ENCODE measurements at regions not wholly inside any gene's neighbourhood (a gene's known extent, or its start where the extent isn't known, plus 50 kb on each side); places are given as distances from the start of the nearest gene placed in this dataset.

DNA sequence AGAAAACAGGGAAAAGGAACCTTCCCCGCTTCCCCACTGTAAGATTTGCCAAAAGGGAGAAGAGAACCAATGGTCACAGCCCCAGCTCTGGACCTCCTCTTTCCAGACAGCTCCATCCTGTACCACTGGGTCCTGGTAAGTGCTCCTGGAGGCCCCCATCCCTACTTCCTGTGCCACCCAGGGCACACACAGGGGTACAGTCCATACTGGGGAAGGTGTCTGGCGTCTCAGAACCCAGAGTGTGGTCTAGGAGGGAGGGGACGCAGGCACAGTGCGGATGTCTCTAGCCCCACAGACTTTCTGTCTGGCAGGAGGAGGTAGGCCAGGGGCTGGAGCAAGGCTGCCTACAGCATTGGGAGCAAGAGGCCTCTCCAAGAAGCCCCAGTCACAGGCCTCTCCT, 213.3 kb upstream of the IGFBP3 start:
- Histone ChIP-seq H3K9me3 (ENCODE audit: control insufficient read depth, insufficient read depth, low read length) (no peaks in the 10 kb centered on the region), H3K4me1 (ENCODE audit: control insufficient read depth, insufficient read depth, low read length) (no peaks in the 10 kb centered on the region), H3K4me3 (ENCODE audit: low read depth, low read length) (no peak overlapping the region), H3K36me3 (ENCODE audit: control insufficient read depth, insufficient read depth, low read length) (no peaks in the 10 kb centered on the region), H3K9ac (ENCODE audit: low read depth, low read length) (no peak overlapping the region), H3K27me3 (ENCODE audit: control insufficient read depth, insufficient read depth, low read length) (no peaks in the 10 kb centered on the region)

DNA sequence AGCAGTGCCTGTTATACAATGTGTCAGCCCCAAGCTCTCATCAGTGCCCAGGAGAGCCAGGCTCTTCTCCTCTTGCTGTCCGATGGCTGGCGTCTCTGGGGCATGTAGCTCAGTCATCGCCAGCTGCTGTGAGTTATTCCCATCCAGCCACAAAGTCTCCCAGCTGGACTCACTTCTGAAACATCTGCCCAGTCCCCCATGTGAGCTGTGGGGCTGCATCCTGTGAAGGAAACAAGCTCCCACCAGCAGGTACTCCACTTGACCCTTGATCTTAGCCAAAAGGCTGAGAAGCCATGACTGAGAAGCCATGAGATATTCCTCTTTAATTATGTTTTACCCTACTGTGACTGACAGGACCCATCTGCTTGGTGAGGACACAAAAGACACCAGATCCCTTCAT, 212.7 kb upstream of the IGFBP3 start:
- no peak overlapping the region for H3K9ac ChIP-seq (ENCODE audit: low read depth, low read length)
- no peaks in the 10 kb centered on the region for H3K36me3 ChIP-seq (ENCODE audit: control insufficient read depth, insufficient read depth, low read length)
- H3K9me3 ChIP-seq (ENCODE audit: control insufficient read depth, insufficient read depth, low read length) = no peaks in the 10 kb centered on the region
- H3K4me3 ChIP-seq (ENCODE audit: low read depth, low read length) = no peak overlapping the region
- H3K27me3 ChIP-seq (ENCODE audit: control insufficient read depth, insufficient read depth, low read length) = no peaks in the 10 kb centered on the region
- H3K4me1 ChIP-seq (ENCODE audit: control insufficient read depth, insufficient read depth, low read length) = no peaks in the 10 kb centered on the region

DNA sequence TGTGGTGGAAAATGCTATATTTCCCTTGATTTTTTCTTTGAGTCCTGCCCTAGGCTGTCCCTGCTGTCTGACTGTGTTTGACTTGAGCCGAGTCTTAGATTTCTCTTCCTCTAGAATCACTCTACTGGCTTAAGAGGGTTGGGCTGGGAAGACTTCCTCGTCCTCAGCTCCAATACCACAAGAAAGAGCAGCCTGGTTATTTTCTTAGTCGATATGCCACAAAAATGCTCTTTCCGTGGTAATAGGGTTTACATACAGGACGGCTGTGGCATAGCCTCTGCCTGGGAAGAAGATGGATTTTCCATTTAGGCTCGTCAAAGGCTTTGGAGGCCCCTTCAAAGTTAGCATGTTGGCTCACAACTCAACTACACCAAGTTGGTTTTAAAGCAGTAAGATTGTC, 212.0 kb upstream of the IGFBP3 start:
- Histone ChIP-seq H3K36me3 (ENCODE audit: control insufficient read depth, insufficient read depth, low read length) (no peaks in the 10 kb centered on the region), H3K4me1 (ENCODE audit: control insufficient read depth, insufficient read depth, low read length) (no peaks in the 10 kb centered on the region), H3K27me3 (ENCODE audit: control insufficient read depth, insufficient read depth, low read length) (no peaks in the 10 kb centered on the region), H3K4me3 (ENCODE audit: low read depth, low read length) (no peak overlapping the region), H3K9me3 (ENCODE audit: control insufficient read depth, insufficient read depth, low read length) (no peaks in the 10 kb centered on the region), H3K9ac (ENCODE audit: low read depth, low read length) (no peak overlapping the region)

DNA sequence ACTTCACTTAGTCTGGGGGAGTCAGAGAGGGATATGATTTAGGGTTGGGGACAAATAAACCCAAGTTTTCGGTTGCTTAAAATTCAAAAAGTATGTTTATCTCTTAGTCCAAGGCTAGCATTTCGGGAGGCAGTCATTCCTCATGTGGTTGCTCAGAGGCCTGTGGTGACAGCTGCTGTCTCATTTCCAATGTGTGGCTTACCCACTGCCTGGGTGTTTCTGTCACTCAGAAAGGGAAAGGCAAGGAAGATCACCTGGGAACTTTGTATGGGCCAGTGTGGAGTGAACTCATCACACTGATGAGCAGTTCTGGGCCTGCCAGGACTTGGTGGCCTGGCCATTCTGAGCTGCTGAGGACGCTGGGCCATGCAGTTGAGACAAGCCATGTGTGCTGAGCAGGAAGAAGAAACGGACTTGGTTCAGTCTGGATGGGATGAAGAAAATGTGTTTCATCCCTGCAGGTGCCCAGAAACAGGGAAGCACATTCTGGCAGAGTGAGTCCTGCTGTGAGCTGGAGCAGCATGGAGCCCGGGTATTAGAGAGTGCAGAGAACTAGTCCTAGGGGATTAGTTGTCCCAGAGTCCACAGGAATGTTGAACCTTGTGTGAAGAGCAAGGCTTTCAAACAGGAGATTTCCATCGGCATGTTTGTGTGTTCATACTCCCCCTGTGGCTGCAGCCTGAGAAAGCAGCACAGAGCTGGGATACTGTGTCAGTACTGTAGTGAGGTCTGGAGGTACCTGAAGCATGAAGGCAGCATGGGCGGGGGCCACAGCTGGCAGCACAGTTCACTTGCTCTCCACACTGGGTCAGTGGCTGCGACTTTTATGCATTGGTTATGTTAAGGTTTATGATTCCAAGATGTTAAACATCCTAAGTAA, 211.1 kb upstream of the IGFBP3 start:
- Histone ChIP-seq H3K9me3 (ENCODE audit: control insufficient read depth, insufficient read depth, low read length) (no peaks in the 10 kb centered on the region), H3K9ac (ENCODE audit: low read depth, low read length) (no peak overlapping the region), H3K4me1 (ENCODE audit: control insufficient read depth, insufficient read depth, low read length) (no peaks in the 10 kb centered on the region), H3K27me3 (ENCODE audit: control insufficient read depth, insufficient read depth, low read length) (no peaks in the 10 kb centered on the region), H3K4me3 (ENCODE audit: low read depth, low read length) (no peak overlapping the region), H3K36me3 (ENCODE audit: control insufficient read depth, insufficient read depth, low read length) (no peaks in the 10 kb centered on the region)

DNA sequence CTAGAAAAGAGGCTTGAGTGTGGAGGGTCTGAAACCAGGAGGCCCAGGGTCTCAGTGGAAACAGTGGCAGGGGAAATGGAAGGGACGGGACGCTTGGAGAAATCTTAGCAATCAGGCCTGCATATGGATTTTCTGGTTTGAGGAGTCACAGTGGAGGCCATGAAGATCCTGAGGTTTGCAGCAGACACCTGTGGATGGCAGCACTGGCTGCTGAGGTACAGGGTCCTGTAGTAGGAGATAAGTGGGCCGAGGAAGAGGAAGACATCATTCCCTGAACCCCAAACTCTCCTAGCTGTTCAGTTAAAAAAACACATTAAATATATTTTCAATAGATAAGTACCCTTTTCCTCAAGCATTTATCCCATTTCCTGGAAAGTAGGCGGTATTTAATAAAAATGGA, 208.8 kb upstream of the IGFBP3 start:
- Histone ChIP-seq H3K4me1 (ENCODE audit: control insufficient read depth, insufficient read depth, low read length) (no peaks in the 10 kb centered on the region), H3K9ac (ENCODE audit: low read depth, low read length) (no peak overlapping the region), H3K4me3 (ENCODE audit: low read depth, low read length) (no peak overlapping the region), H3K27me3 (ENCODE audit: control insufficient read depth, insufficient read depth, low read length) (no peaks in the 10 kb centered on the region), H3K9me3 (ENCODE audit: control insufficient read depth, insufficient read depth, low read length) (no peaks in the 10 kb centered on the region), H3K36me3 (ENCODE audit: control insufficient read depth, insufficient read depth, low read length) (no peaks in the 10 kb centered on the region)

DNA sequence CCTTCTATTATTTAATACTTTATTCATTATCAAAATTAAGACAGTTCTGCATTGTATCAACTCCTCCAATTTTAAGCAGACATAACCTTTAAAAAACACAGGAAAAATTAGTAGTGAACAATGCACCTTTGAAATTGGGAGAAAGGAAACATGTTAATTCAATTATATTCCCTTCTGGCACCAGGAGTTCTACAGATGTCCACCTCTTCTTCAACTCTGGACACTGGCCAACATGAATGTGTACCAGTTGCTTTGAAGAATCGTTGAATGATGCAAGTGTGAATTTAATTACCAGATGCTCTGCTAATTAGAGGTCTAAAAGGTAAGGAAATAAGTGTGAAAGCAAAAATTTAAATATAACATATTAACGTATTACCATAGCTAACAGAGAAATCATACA, 206.7 kb upstream of the IGFBP3 start:
- H3K9me3 ChIP-seq (ENCODE audit: control insufficient read depth, insufficient read depth, low read length) = no peaks in the 10 kb centered on the region
- H3K9ac ChIP-seq (ENCODE audit: low read depth, low read length) = no peak overlapping the region
- no peaks in the 10 kb centered on the region for H3K36me3 ChIP-seq (ENCODE audit: control insufficient read depth, insufficient read depth, low read length)
- H3K4me1 ChIP-seq (ENCODE audit: control insufficient read depth, insufficient read depth, low read length) = no peaks in the 10 kb centered on the region
- no peak overlapping the region for H3K4me3 ChIP-seq (ENCODE audit: low read depth, low read length)
- H3K27me3 ChIP-seq (ENCODE audit: control insufficient read depth, insufficient read depth, low read length) = no peaks in the 10 kb centered on the region

DNA sequence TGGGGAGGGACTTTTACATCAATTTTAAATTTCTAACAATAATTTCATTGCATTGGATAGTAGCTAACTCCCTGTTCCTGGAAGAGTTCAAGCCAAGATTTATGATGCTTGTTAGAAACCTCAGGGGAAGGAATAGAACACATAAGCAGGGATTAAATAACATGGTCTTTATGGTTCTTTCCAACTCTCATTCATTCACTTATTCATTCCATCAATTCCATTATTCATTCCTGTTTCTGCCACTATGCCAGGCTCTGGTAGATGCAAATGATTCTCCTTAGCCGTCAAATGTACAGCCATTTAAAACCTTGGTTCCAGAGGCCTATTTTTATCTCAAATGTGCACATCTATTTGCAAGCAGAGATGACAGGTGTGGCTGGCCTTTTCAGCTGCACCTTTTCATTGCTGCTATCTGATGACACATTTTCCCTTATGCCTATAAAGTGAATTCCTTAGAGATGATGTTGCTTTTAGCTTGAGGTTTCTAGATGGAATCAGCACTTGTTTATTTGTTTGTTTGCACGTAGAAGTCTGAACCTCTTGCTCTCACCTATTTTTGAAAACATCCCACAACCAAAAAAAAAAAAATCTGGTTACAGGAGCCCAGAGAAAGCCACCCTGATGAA, 205.7 kb upstream of the IGFBP3 start:
- Histone ChIP-seq H3K36me3 (ENCODE audit: control insufficient read depth, insufficient read depth, low read length) (no peaks in the 10 kb centered on the region), H3K4me1 (ENCODE audit: control insufficient read depth, insufficient read depth, low read length) (no peaks in the 10 kb centered on the region), H3K9me3 (ENCODE audit: control insufficient read depth, insufficient read depth, low read length) (no peaks in the 10 kb centered on the region), H3K4me3 (ENCODE audit: low read depth, low read length) (no peak overlapping the region), H3K9ac (ENCODE audit: low read depth, low read length) (no peak overlapping the region), H3K27me3 (ENCODE audit: control insufficient read depth, insufficient read depth, low read length) (no peaks in the 10 kb centered on the region)

DNA sequence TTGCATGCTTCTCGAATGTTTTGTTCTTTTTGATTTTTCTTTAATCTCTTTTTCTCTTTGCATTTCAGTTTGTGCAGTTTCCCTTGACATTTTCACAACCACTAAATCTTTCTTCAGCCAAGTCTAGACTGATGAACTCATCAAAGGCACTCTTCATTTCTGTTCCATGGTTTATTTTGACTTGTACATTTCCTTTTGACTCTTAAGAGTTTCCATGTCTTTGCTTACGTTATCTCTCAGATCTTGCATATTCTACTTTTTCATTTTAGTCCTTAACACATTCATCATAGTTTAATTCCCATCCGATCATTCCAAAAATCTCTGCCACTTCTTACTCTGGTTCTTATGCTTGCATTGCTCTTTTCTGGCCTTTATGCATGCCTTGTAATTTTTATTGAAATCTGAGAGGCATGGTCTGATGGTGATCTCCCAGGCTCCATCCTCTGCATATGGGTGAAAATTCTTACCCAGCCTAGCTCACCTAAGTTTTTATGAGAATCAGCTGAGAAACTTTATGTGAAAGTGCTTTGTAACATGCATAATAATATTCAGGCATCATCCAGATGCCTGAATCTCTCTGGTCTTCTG, 202.8 kb upstream of the IGFBP3 start:
- H3K4me3 ChIP-seq (ENCODE audit: low read depth, low read length) = no peak overlapping the region
- no peaks in the 10 kb centered on the region for H3K4me1 ChIP-seq (ENCODE audit: control insufficient read depth, insufficient read depth, low read length)
- H3K27me3 ChIP-seq (ENCODE audit: control insufficient read depth, insufficient read depth, low read length) = no peaks in the 10 kb centered on the region
- H3K36me3 ChIP-seq (ENCODE audit: control insufficient read depth, insufficient read depth, low read length) = no peaks in the 10 kb centered on the region
- H3K9ac ChIP-seq (ENCODE audit: low read depth, low read length) = no peak overlapping the region
- no peaks in the 10 kb centered on the region for H3K9me3 ChIP-seq (ENCODE audit: control insufficient read depth, insufficient read depth, low read length)

DNA sequence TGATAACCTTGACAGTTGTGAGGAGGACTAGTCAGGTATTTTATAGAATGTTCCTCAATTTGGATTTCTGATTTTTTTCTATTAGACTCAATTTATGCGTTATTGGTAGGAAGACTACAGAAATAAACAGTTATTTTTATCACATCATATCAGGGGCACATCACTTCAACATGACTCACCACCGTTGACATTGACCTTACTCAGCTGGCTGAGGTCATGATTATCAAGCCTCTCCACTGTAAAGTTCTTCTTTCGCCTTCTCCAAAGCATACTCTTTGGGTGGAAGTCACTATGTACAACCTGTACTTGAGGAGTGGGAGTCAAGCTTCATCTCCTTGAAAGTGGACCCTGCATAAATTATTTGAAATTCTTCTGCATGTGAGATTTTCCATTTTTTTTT, 194.3 kb upstream of the IGFBP3 start:
- H3K27me3 ChIP-seq (ENCODE audit: control insufficient read depth, insufficient read depth, low read length) = no peaks in the 10 kb centered on the region
- H3K4me3 ChIP-seq (ENCODE audit: low read depth, low read length) = no peak overlapping the region
- no peaks in the 10 kb centered on the region for H3K9me3 ChIP-seq (ENCODE audit: control insufficient read depth, insufficient read depth, low read length)
- no peak overlapping the region for H3K9ac ChIP-seq (ENCODE audit: low read depth, low read length)
- H3K4me1 ChIP-seq (ENCODE audit: control insufficient read depth, insufficient read depth, low read length) = no peaks in the 10 kb centered on the region
- no peaks in the 10 kb centered on the region for H3K36me3 ChIP-seq (ENCODE audit: control insufficient read depth, insufficient read depth, low read length)

DNA sequence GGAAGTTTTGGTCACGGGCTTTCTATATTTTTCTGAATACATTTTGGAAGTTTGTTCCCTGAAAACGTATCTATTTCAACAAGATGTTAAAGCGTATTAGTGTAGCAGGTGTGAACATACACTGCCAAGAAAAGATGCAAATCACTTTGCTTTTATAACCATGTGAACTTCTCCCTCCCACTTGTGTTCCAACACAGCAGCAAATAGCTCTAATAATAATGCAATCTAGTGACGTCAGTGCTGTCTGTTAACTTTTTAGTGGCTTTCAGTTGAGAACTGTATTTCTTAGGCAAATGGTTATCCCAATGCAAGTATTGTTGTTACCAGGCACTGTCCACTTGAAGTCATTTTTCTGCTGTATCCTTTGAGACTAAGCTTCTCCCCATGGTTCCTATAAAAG, 188.4 kb upstream of the IGFBP3 start:
- H3K27me3 ChIP-seq (ENCODE audit: control insufficient read depth, insufficient read depth, low read length) = no peaks in the 10 kb centered on the region
- no peaks in the 10 kb centered on the region for H3K9me3 ChIP-seq (ENCODE audit: control insufficient read depth, insufficient read depth, low read length)
- no peak overlapping the region for H3K4me3 ChIP-seq (ENCODE audit: low read depth, low read length)
- H3K9ac ChIP-seq (ENCODE audit: low read depth, low read length) = no peak overlapping the region
- no peaks in the 10 kb centered on the region for H3K4me1 ChIP-seq (ENCODE audit: control insufficient read depth, insufficient read depth, low read length)
- H3K36me3 ChIP-seq (ENCODE audit: control insufficient read depth, insufficient read depth, low read length) = no peaks in the 10 kb centered on the region

DNA sequence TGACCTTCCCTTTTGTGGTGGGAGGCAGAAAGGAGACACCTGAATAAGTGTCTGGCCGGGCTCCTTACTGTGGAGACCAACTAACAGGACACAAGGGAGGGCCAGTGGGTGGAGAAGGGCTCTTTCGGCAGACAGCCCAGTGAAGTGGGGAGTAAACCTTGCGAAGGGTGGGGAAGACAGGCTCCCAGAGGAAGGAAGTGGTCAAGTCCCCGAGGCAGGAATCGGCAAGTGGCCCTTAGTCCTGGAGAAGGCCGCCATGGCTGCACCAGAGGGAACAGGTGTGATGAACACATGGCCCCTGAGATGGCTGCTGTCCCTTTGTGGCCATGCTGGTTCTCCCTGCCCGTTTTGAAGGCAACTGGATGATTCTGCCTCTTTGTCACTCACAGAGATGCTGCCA, 187.2 kb upstream of the IGFBP3 start:
- no peaks in the 10 kb centered on the region for H3K27me3 ChIP-seq (ENCODE audit: control insufficient read depth, insufficient read depth, low read length)
- H3K4me3 ChIP-seq (ENCODE audit: low read depth, low read length) = no peak overlapping the region
- H3K4me1 ChIP-seq (ENCODE audit: control insufficient read depth, insufficient read depth, low read length) = no peaks in the 10 kb centered on the region
- no peak overlapping the region for H3K9ac ChIP-seq (ENCODE audit: low read depth, low read length)
- no peaks in the 10 kb centered on the region for H3K9me3 ChIP-seq (ENCODE audit: control insufficient read depth, insufficient read depth, low read length)
- no peaks in the 10 kb centered on the region for H3K36me3 ChIP-seq (ENCODE audit: control insufficient read depth, insufficient read depth, low read length)
